ENCODE measurements at regions not wholly inside any gene's neighbourhood (a gene's known extent, or its start where the extent isn't known, plus 50 kb on each side); places are given as distances from the start of the nearest gene placed in this dataset.

- H3K4me3 ChIP-seq (ENCODE audit: low read depth, low read length), result no peak overlapping the region
- TF ChIP-seq CTCF (IDR thresholded peaks at IDR 0.05; ENCODE audit: low read depth, low read length) (no peak), MYC (IDR thresholded peaks at IDR 0.05; ENCODE audit: low read depth, low read length) (no peak), POLR2A (IDR thresholded peaks at IDR 0.05; ENCODE audit: extremely low read depth, insufficient read length) (no peak), MAX (IDR thresholded peaks at IDR 0.05; ENCODE audit: low read depth, low read length) (no peak)
Measured at GRCh38 chr7:49718760-49719159, 54.7 kb upstream of the VWC2 start.

GRCh38 chr7:49721441-49721840, 52.0 kb upstream of the VWC2 start:
- no peak overlapping the region for H3K4me3 ChIP-seq (ENCODE audit: low read depth, low read length)
- no peak for DNase-seq (ENCODE audit: low read depth)
- TF ChIP-seq CTCF (IDR thresholded peaks at IDR 0.05; ENCODE audit: low read depth, low read length) (no peak), MYC (IDR thresholded peaks at IDR 0.05; ENCODE audit: low read depth, low read length) (no peak), POLR2A (IDR thresholded peaks at IDR 0.05; ENCODE audit: extremely low read depth, insufficient read length) (no peak), MAX (IDR thresholded peaks at IDR 0.05; ENCODE audit: low read depth, low read length) (no peak)

More at GRCh38 chr7:49718760-49719159, 54.7 kb upstream of the VWC2 start:
- DNase-seq (ENCODE audit: low read depth), result no peak
